ENCODE measurements at regions not wholly inside any gene's neighbourhood (a gene's known extent, or its start where the extent isn't known, plus 50 kb on each side); places are given as distances from the start of the nearest gene placed in this dataset.

- Histone ChIP-seq H3K4me3 (ENCODE audit: low read length in 3 of 3) (no peak overlapping the region), H3K27me3 (ENCODE audit: control insufficient read depth, insufficient read depth, low read length) (no peaks in the 10 kb centered on the region), H3K9ac (ENCODE audit: low read length in 3 of 3) (no peak overlapping the region), H3K36me3 (ENCODE audit: control insufficient read depth in 2 of 3, insufficient read depth in 3 of 3, low read length in 3 of 3) (no peaks in the 10 kb centered on the region), H3K4me1 (ENCODE audit: control insufficient read depth in 2 of 3, insufficient read depth in 2 of 3, low read depth in 1 of 3, low read length in 3 of 3) (no peaks in the 10 kb centered on the region), H3K27ac (ENCODE audit: low read depth in 2 of 2, low read length in 2 of 2) (no peak overlapping the region), H3K9me3 (ENCODE audit: control insufficient read depth in 2 of 3, insufficient read depth in 1 of 3, low read length in 3 of 3) (peaks cover 0 to 3% (median 0%) of the 10 kb centered on the region in 3 donors)
- DNase-seq (no peak), FAIRE-seq (no peak)
- no peak for TF ChIP-seq CTCF (IDR thresholded peaks at IDR 0.05; ENCODE audit: borderline replicate concordance, extremely low read depth, insufficient read depth)
- intact Hi-C loops (cut with DNase I) = no loop called here
These were observed 152.3 kb downstream of the AASDH start for GRCh38 chr4:56235011-56235410.

- no peak for FAIRE-seq
- TF ChIP-seq CTCF (IDR thresholded peaks at IDR 0.05; ENCODE audit: borderline replicate concordance, extremely low read depth, insufficient read depth) = no peak
- no peak overlapping the region for H3K4me3 ChIP-seq (ENCODE audit: low read length in 3 of 3)
These were observed 153.2 kb downstream of the AASDH start for GRCh38 chr4:56234098-56234497.

GRCh38 chr4:56231410-56231809, 155.9 kb downstream of the AASDH start:
- intact Hi-C loops (cut with DNase I) = no loop called here
- Histone ChIP-seq H3K9me3 (ENCODE audit: control insufficient read depth in 2 of 3, insufficient read depth in 1 of 3, low read length in 3 of 3) (peaks cover 0 to 7% (median 0%) of the 10 kb centered on the region in 3 donors), H3K36me3 (ENCODE audit: control insufficient read depth in 2 of 3, insufficient read depth in 3 of 3, low read length in 3 of 3) (no peaks in the 10 kb centered on the region), H3K4me3 (ENCODE audit: low read length in 3 of 3) (no peak overlapping the region), H3K4me1 (ENCODE audit: control insufficient read depth in 2 of 3, insufficient read depth in 2 of 3, low read depth in 1 of 3, low read length in 3 of 3) (no peaks in the 10 kb centered on the region), H3K9ac (ENCODE audit: low read length in 3 of 3) (no peak overlapping the region), H3K27me3 (ENCODE audit: control insufficient read depth, insufficient read depth, low read length) (no peaks in the 10 kb centered on the region), H3K27ac (ENCODE audit: low read depth in 2 of 2, low read length in 2 of 2) (no peak overlapping the region)
- no peak for DNase-seq
- FAIRE-seq = no peak
- no peak for TF ChIP-seq CTCF (IDR thresholded peaks at IDR 0.05; ENCODE audit: borderline replicate concordance, extremely low read depth, insufficient read depth)

More at GRCh38 chr4:56234098-56234497, 153.2 kb downstream of the AASDH start:
- DNase-seq = no peak
- Histone ChIP-seq H3K9ac (ENCODE audit: low read length in 3 of 3) (no peak overlapping the region), H3K4me1 (ENCODE audit: control insufficient read depth in 2 of 3, insufficient read depth in 2 of 3, low read depth in 1 of 3, low read length in 3 of 3) (no peaks in the 10 kb centered on the region), H3K9me3 (ENCODE audit: control insufficient read depth in 2 of 3, insufficient read depth in 1 of 3, low read length in 3 of 3) (peaks cover 0 to 4% (median 0%) of the 10 kb centered on the region in 3 donors), H3K36me3 (ENCODE audit: control insufficient read depth in 2 of 3, insufficient read depth in 3 of 3, low read length in 3 of 3) (no peaks in the 10 kb centered on the region), H3K27me3 (ENCODE audit: control insufficient read depth, insufficient read depth, low read length) (no peaks in the 10 kb centered on the region), H3K27ac (ENCODE audit: low read depth in 2 of 2, low read length in 2 of 2) (no peak overlapping the region)
- intact Hi-C loops (cut with DNase I) = no loop called here

GRCh38 chr4:56229947-56230346, 157.3 kb downstream of the AASDH start:
- TF ChIP-seq CTCF (IDR thresholded peaks at IDR 0.05; ENCODE audit: borderline replicate concordance, extremely low read depth, insufficient read depth) = no peak
- intact Hi-C loops (cut with DNase I) = no loop called here
- H3K9ac ChIP-seq (ENCODE audit: low read length in 3 of 3) = no peak overlapping the region
- H3K9me3 ChIP-seq (ENCODE audit: control insufficient read depth in 2 of 3, insufficient read depth in 1 of 3, low read length in 3 of 3) = peaks cover 0 to 7% (median 0%) of the 10 kb centered on the region in 3 donors
- no peak overlapping the region for H3K4me3 ChIP-seq (ENCODE audit: low read length in 3 of 3)
- H3K27ac ChIP-seq (ENCODE audit: low read depth in 2 of 2, low read length in 2 of 2) = no peak overlapping the region
- H3K36me3 ChIP-seq (ENCODE audit: control insufficient read depth in 2 of 3, insufficient read depth in 3 of 3, low read length in 3 of 3) = no peaks in the 10 kb centered on the region
- no peak for FAIRE-seq
- no peaks in the 10 kb centered on the region for H3K4me1 ChIP-seq (ENCODE audit: control insufficient read depth in 2 of 3, insufficient read depth in 2 of 3, low read depth in 1 of 3, low read length in 3 of 3)
- H3K27me3 ChIP-seq (ENCODE audit: control insufficient read depth, insufficient read depth, low read length) = no peaks in the 10 kb centered on the region
- no peak for DNase-seq
